GM12875 (cell line): ENCODE measurements at regions not wholly inside any gene's neighbourhood (a gene's known extent, or its start where the extent isn't known, plus 50 kb on each side); places are given as distances from the start of the nearest gene placed in this dataset.

Source experiments
- H3K4me3 ChIP-seq: one replicate; pipeline ENCODE4 v1.5.1; 2011; ENCODE audit warnings: low read depth, low read length, control low read depth
- CTCF ChIP-seq: IDR thresholded peaks from 2 replicates; pipeline ENCODE4 v1.5.1; 2011; ENCODE audit warnings: low read depth, mild to moderate bottlenecking, control low read depth, inconsistent platforms, low read length, moderate library complexity, borderline replicate concordance; ENCODE audit not compliant: insufficient read depth

- no peak overlapping the region for H3K4me3 ChIP-seq
- TF ChIP-seq CTCF = no peak
Measured at GRCh38 chr6:170152124-170152926, 138.6 kb downstream of the DLL1 start.

GRCh38 chr6:170151804-170152123 is 139.1 kb downstream of the DLL1 start:
- H3K4me3 ChIP-seq = no peak overlapping the region
- TF ChIP-seq CTCF = no peak

- no peak overlapping the region for H3K4me3 ChIP-seq
- TF ChIP-seq CTCF = no peak
Measured at GRCh38 chr6:170151321-170151771, 139.5 kb downstream of the DLL1 start.

- H3K4me3 ChIP-seq = no peak overlapping the region
- no peak for TF ChIP-seq CTCF
Measured at GRCh38 chr6:170150590-170150945, 140.3 kb downstream of the DLL1 start.

- no peak for TF ChIP-seq CTCF
- no peak overlapping the region for H3K4me3 ChIP-seq
Measured at GRCh38 chr6:170149681-170150589, 140.9 kb downstream of the DLL1 start.

- no peak for TF ChIP-seq CTCF
- H3K4me3 ChIP-seq = no peak overlapping the region
Measured at GRCh38 chr6:170148709-170149470, 142.0 kb downstream of the DLL1 start.
